ENCODE measurements at regions not wholly inside any gene's neighbourhood (a gene's known extent, or its start where the extent isn't known, plus 50 kb on each side); places are given as distances from the start of the nearest gene placed in this dataset.
"Not testable (repeated sequence)": the region's sequence is repeated elsewhere in the genome, so short reads cannot be mapped to it uniquely, and the experiment has no call there.

- no peak for TF ChIP-seq ZNF609 (CRISPR knock-in tag; IDR thresholded peaks at IDR 0.05; ENCODE audit: borderline replicate concordance)
- TF ChIP-seq, protein P1, sequence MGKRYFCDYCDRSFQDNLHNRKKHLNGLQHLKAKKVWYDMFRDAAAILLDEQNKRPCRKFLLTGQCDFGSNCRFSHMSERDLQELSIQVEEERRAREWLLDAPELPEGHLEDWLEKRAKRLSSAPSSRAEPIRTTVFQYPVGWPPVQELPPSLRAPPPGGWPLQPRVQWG (CRISPR knock-in tag; IDR thresholded peaks at IDR 0.05; ENCODE audit: borderline replicate concordance, low read depth), result no peak
- TF ChIP-seq KAT7 (CRISPR knock-in tag; IDR thresholded peaks at IDR 0.05; ENCODE audit: borderline replicate concordance), result no peak
- TF ChIP-seq ZNF3 (CRISPR knock-in tag; IDR thresholded peaks at IDR 0.05), result no peak
- TF ChIP-seq ZNF468 (CRISPR knock-in tag; IDR thresholded peaks at IDR 0.05), result no peak
- no peak for TF ChIP-seq PITX1 (CRISPR knock-in tag; IDR thresholded peaks at IDR 0.05)
- TF ChIP-seq ZNF674 (CRISPR knock-in tag; IDR thresholded peaks at IDR 0.05; ENCODE audit: low read depth), result no peak
Measured at GRCh38 chr7:65796205-65796604, 76.7 kb upstream of the VKORC1L1 start (continued).

- H3K36me3 ChIP-seq (replicated peaks in 1 of 2; ENCODE audit: control insufficient read depth in 1 of 2, insufficient read depth in 2 of 2, low read length in 2 of 2); H2AFZ ChIP-seq (ENCODE audit: low read length); H3K9me3 ChIP-seq (ENCODE audit: low read length); H3K27me3 ChIP-seq (ENCODE audit: control insufficient read depth in 1 of 2, insufficient read depth in 2 of 2, low read length in 2 of 2); DNase-seq (ENCODE audit: low spot score); FAIRE-seq; CTCF ChIA-PET (ENCODE audit: low intra/inter-chr PET ratio, low total read pairs); intact Hi-C loops (cut with micrococcal nuclease; ENCODE audit: unreplicated experiment); H3K27ac ChIP-seq (ENCODE audit: extremely low read length, insufficient read depth, low read length); H3K4me3 ChIP-seq (replicated peaks in 1 of 3; ENCODE audit: insufficient read depth in 1 of 3, low read depth in 2 of 3, low read length in 3 of 3); BruUV-seq (replicated peaks); ATAC-seq; H3K9ac ChIP-seq (ENCODE audit: insufficient read depth, low read depth, low read length); H3K4me2 ChIP-seq (ENCODE audit: low read depth, low read length); H3K79me2 ChIP-seq (ENCODE audit: insufficient read depth, low read length); in situ Hi-C loops (cut with HindIII; ENCODE audit: extremely low pct_ligation_motif_present, low pct_unique_long_range_greater_than_20kb); H4K20me1 ChIP-seq (ENCODE audit: insufficient read depth, low read length); POLR2A ChIA-PET: not testable (repeated sequence)
- 93% methylated on average over 9 of the region's 9 CpGs for WGBS (ENCODE audit: low lambda C conversion rate)
- peaks cover 26% of the 10 kb centered on the region for H3K4me1 ChIP-seq (ENCODE audit: insufficient read depth, low read length)
Measured at GRCh38 chr7:65797086-65797485, 75.8 kb upstream of the VKORC1L1 start.

DNA sequence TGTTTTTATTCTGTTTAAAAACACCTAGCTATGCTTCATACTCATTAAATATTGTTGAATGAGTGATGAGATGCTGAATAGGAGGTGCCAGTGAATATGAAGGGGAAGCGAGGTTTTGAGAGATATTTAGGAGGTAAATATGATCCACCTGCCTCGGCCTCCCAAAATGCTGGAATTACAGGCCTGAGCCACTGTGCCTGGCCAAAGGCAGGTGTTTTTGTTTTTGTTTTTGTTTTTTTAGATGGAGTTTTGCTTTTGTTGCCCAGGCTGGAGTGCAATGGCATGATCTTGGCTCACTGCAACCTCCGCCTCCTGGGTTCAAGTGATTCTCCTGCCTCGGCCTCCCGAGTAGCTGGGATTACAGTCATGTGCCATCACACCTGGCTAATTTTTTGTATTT, 75.3 kb upstream of the VKORC1L1 start:
- CTCF ChIA-PET (ENCODE audit: low intra/inter-chr PET ratio, low total read pairs); DNase-seq (ENCODE audit: low spot score); H3K36me3 ChIP-seq (replicated peaks in 1 of 2; ENCODE audit: control insufficient read depth in 1 of 2, insufficient read depth in 2 of 2, low read length in 2 of 2); ATAC-seq; H3K27me3 ChIP-seq (ENCODE audit: control insufficient read depth in 1 of 2, insufficient read depth in 2 of 2, low read length in 2 of 2); intact Hi-C loops (cut with micrococcal nuclease; ENCODE audit: unreplicated experiment); BruUV-seq (replicated peaks); H3K27ac ChIP-seq (ENCODE audit: extremely low read length, insufficient read depth, low read length); in situ Hi-C loops (cut with HindIII; ENCODE audit: extremely low pct_ligation_motif_present, low pct_unique_long_range_greater_than_20kb); H3K79me2 ChIP-seq (ENCODE audit: insufficient read depth, low read length); H3K9ac ChIP-seq (ENCODE audit: insufficient read depth, low read depth, low read length); H3K4me3 ChIP-seq (replicated peaks in 1 of 3; ENCODE audit: insufficient read depth in 1 of 3, low read depth in 2 of 3, low read length in 3 of 3); POLR2A ChIA-PET; FAIRE-seq; H3K9me3 ChIP-seq (ENCODE audit: low read length); H4K20me1 ChIP-seq (ENCODE audit: insufficient read depth, low read length); H3K4me2 ChIP-seq (ENCODE audit: low read depth, low read length); H2AFZ ChIP-seq (ENCODE audit: low read length): not testable (repeated sequence)
- WGBS (ENCODE audit: low lambda C conversion rate), result 93% methylated on average over 5 of the region's 5 CpGs
- H3K4me1 ChIP-seq (ENCODE audit: insufficient read depth, low read length), result peaks cover 31% of the 10 kb centered on the region
